Hepatocyte (in vitro differentiated cells): ENCODE measurements at regions not wholly inside any gene's neighbourhood (a gene's known extent, or its start where the extent isn't known, plus 50 kb on each side); places are given as distances from the start of the nearest gene placed in this dataset.

Source experiments
- DNase-seq: peaks from one replicate; pipeline ENCODE4 v3.0.0-alpha.2; 2016; ENCODE audit warnings: low spot score
- H2AFZ ChIP-seq: fragments of 200-600 bp; sonication (generic); 2 replicates; pipeline ENCODE4 v1.6.0; 2016; ENCODE audit warnings: antibody characterized with exemption, mild to moderate bottlenecking
- H3K27ac ChIP-seq: fragments of 200-600 bp; sonication (generic); 2 replicates; pipeline ENCODE4 v1.5.1; 2016; ENCODE audit warnings: mild to moderate bottlenecking
- H3K27me3 ChIP-seq: fragments of 200-600 bp; sonication (generic); 2 replicates; pipeline ENCODE4 v1.6.1; 2016
- H3K36me3 ChIP-seq: fragments of 200-600 bp; sonication (generic); replicated peaks from 2 replicates; pipeline ENCODE4 v1.5.1; 2016; ENCODE audit warnings: low read depth; ENCODE audit not compliant: insufficient read depth
- H3K4me1 ChIP-seq: fragments of 200-600 bp; sonication (generic); 2 replicates; pipeline ENCODE4 v1.5.1; 2016; ENCODE audit warnings: mild to moderate bottlenecking, moderate library complexity; ENCODE audit not compliant: insufficient read depth
- H3K4me2 ChIP-seq: fragments of 200-600 bp; sonication (generic); 2 replicates; pipeline ENCODE4 v1.6.0; 2016
- H3K4me3 ChIP-seq: fragments of 200-600 bp; sonication (generic); 2 replicates; pipeline ENCODE4 v1.5.1; 2016; ENCODE audit warnings: mild to moderate bottlenecking
- H3K79me2 ChIP-seq: fragments of 200-600 bp; sonication (generic); 2 replicates; pipeline ENCODE4 v1.6.0; 2017; ENCODE audit warnings: mild to moderate bottlenecking
- H3K9me2 ChIP-seq: fragments of 200-600 bp; sonication (generic); replicated peaks from 2 replicates; pipeline ENCODE4 v1.6.0; 2017; ENCODE audit warnings: mild to moderate bottlenecking; ENCODE audit not compliant: insufficient read depth
- H3K9me3 ChIP-seq: fragments of 200-600 bp; sonication (generic); 2 replicates; pipeline ENCODE4 v1.5.1; 2016; ENCODE audit warnings: low read depth, mild to moderate bottlenecking
- H4K20me1 ChIP-seq: fragments of 200-600 bp; sonication (generic); 2 replicates; pipeline ENCODE4 v1.6.0; 2016; ENCODE audit warnings: mild to moderate bottlenecking; ENCODE audit not compliant: insufficient read depth, poor library complexity, severe bottlenecking
- EZH2 ChIP-seq: fragments of 200-600 bp; sonication (generic); IDR thresholded peaks from 2 replicates; pipeline ENCODE4 v1.6.1; 2016; ENCODE audit warnings: antibody characterized with exemption, mild to moderate bottlenecking, borderline replicate concordance
- EZH2phosphoT487 ChIP-seq: fragments of 200-600 bp; sonication (generic); IDR thresholded peaks from one replicate; pipeline ENCODE4 v1.6.1; 2018; ENCODE audit warnings: antibody characterized with exemption, mild to moderate bottlenecking, low read depth, moderate library complexity; ENCODE audit not compliant: unreplicated experiment, severe bottlenecking
- WGBS: methylation state at CpG from one replicate; pipeline ENCODE4 v1.1.6; 2016; ENCODE audit warnings: low lambda C conversion rate; ENCODE audit errors: missing lambda C conversion rate; 5-methylcytosine and 5-hydroxymethylcytosine counted together
- TF ChIP-seq, protein P1 (sequence below): fragments of 200-600 bp; sonication (generic); IDR thresholded peaks from 2 replicates; pipeline ENCODE4 v1.5.1; 2016; ENCODE audit warnings: antibody characterized with exemption, mild to moderate bottlenecking; ENCODE audit not compliant: poor library complexity

DNA sequence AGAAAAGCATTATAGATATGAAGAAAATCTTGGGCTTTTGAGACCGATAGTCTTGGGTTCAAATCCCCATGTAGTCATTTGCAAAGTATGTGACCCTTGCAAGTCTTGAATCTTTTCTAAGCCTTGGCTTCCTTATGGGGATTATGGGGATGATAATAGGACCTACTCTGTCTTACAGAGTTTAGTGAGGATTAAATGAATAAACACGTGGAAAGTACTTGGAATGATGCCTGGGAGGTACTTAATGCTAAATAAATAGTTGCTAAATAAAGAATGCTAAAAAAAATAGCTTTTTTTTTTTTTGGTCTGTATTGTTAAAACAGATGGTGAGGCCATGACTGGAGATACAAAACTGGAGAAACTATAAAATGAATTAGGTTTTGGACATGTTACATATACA lies 292.7 kb downstream of the GPAT3 start:
- no peaks in the 10 kb centered on the region for H3K9me3 ChIP-seq
- no peak overlapping the region for H3K27ac ChIP-seq
- no peaks in the 10 kb centered on the region for H3K4me1 ChIP-seq
- 50% methylated on average over 2 of the region's 2 CpGs for WGBS
- no peaks in the 10 kb centered on the region for H3K36me3 ChIP-seq
- H3K4me3 ChIP-seq: no peak overlapping the region
- no peak overlapping the region for H3K4me2 ChIP-seq
- H3K9me2 ChIP-seq: no peaks in the 10 kb centered on the region
- no peak for DNase-seq
- TF ChIP-seq EZH2: no peak
- TF ChIP-seq, protein P1, sequence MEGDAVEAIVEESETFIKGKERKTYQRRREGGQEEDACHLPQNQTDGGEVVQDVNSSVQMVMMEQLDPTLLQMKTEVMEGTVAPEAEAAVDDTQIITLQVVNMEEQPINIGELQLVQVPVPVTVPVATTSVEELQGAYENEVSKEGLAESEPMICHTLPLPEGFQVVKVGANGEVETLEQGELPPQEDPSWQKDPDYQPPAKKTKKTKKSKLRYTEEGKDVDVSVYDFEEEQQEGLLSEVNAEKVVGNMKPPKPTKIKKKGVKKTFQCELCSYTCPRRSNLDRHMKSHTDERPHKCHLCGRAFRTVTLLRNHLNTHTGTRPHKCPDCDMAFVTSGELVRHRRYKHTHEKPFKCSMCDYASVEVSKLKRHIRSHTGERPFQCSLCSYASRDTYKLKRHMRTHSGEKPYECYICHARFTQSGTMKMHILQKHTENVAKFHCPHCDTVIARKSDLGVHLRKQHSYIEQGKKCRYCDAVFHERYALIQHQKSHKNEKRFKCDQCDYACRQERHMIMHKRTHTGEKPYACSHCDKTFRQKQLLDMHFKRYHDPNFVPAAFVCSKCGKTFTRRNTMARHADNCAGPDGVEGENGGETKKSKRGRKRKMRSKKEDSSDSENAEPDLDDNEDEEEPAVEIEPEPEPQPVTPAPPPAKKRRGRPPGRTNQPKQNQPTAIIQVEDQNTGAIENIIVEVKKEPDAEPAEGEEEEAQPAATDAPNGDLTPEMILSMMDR: no peak
- TF ChIP-seq EZH2phosphoT487: no peak
- no peak overlapping the region for H2AFZ ChIP-seq
- no peaks in the 10 kb centered on the region for H3K27me3 ChIP-seq
- no peaks in the 10 kb centered on the region for H3K79me2 ChIP-seq
- H4K20me1 ChIP-seq: no peaks in the 10 kb centered on the region

DNA sequence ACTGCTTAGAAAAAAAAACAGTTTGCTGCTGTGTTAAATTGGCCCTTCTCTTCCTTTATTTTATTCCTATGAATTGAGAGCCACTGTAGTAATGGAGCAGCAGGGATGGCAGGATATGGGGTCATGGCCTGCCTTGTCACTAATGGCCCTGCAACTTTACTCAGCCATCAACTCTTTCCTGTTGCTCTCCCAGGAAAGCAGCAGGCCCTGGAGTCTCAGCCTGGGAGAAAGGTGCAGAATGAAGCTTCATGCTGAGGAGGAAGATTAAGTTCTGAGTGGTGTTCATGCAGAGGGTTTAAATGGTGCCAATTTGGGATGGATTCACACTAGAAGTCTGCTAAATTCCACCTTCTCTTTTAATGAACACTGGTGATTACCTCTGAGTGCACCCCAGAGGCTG lies 285.6 kb downstream of the GPAT3 start:
- no peak for DNase-seq
- no peak overlapping the region for H2AFZ ChIP-seq
- no peaks in the 10 kb centered on the region for H3K4me1 ChIP-seq
- no peak for TF ChIP-seq EZH2
- TF ChIP-seq EZH2phosphoT487: no peak
- TF ChIP-seq, protein P1: no peak
- no peaks in the 10 kb centered on the region for H3K9me2 ChIP-seq
- H3K4me3 ChIP-seq: no peak overlapping the region
- H3K36me3 ChIP-seq: no peaks in the 10 kb centered on the region
- no peaks in the 10 kb centered on the region for H3K79me2 ChIP-seq
- H3K4me2 ChIP-seq: no peak overlapping the region
- no peak overlapping the region for H3K27ac ChIP-seq
- no peaks in the 10 kb centered on the region for H3K9me3 ChIP-seq
- no peaks in the 10 kb centered on the region for H3K27me3 ChIP-seq
- no peaks in the 10 kb centered on the region for H4K20me1 ChIP-seq

DNA sequence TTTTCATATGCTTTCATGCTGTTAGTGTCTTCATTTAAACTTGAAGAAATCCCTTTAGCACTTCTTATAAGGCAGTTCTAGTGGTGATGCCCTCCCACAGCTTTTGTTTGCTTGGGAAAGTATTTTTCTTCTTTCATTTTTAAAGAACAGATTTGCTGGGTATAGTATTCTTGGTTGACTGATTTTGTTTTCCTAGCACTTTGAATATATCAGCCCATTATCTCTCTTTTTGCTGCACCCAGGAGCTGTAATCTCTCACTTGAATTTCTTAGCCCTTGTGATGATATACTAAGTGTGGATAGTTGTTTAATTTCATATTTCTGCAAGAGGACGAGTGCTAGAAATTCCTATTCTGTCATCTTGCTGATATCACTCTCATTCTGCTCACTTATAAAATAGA lies 283.7 kb downstream of the GPAT3 start:
- 71% methylated on average over 1 of the region's 1 CpG for WGBS

GRCh38 chr4:83810428-83810827 lies 274.5 kb downstream of the GPAT3 start:
- Histone ChIP-seq H3K4me1 (no peaks in the 10 kb centered on the region), H3K79me2 (no peaks in the 10 kb centered on the region), H3K4me3 (no peak overlapping the region), H3K9me3 (no peaks in the 10 kb centered on the region), H3K27me3 (no peaks in the 10 kb centered on the region), H3K27ac (no peak overlapping the region), H3K9me2 (no peaks in the 10 kb centered on the region), H2AFZ (no peak overlapping the region), H3K4me2 (no peak overlapping the region), H3K36me3 (no peaks in the 10 kb centered on the region), H4K20me1 (no peaks in the 10 kb centered on the region)
- TF ChIP-seq, protein P1: no peak
- TF ChIP-seq EZH2phosphoT487: no peak
- TF ChIP-seq EZH2: no peak
- 89% methylated on average over 1 of the region's 1 CpG for WGBS
- no peak for DNase-seq

More for the DNA sequence above, 283.7 kb downstream of the GPAT3 start:
- Histone ChIP-seq H2AFZ (no peak overlapping the region), H3K4me1 (no peaks in the 10 kb centered on the region), H3K79me2 (no peaks in the 10 kb centered on the region), H3K27ac (no peak overlapping the region), H3K9me2 (no peaks in the 10 kb centered on the region), H3K4me2 (no peak overlapping the region), H3K9me3 (no peaks in the 10 kb centered on the region), H3K36me3 (no peaks in the 10 kb centered on the region), H3K4me3 (no peak overlapping the region), H3K27me3 (no peaks in the 10 kb centered on the region), H4K20me1 (no peaks in the 10 kb centered on the region)
- TF ChIP-seq EZH2: no peak
- TF ChIP-seq, protein P1: no peak
- TF ChIP-seq EZH2phosphoT487: no peak
- no peak for DNase-seq
